ENCODE measurements at regions not wholly inside any gene's neighbourhood (a gene's known extent, or its start where the extent isn't known, plus 50 kb on each side); places are given as distances from the start of the nearest gene placed in this dataset.

- TF ChIP-seq POLR2A (IDR thresholded peaks at IDR 0.05; ENCODE audit: low read depth, low read length): no peak
- TF ChIP-seq PAX5 (IDR thresholded peaks at IDR 0.05; ENCODE audit: insufficient read depth, low read length, severe bottlenecking): no peak
- no peak for TF ChIP-seq POLR2AphosphoS5 (IDR thresholded peaks at IDR 0.05; ENCODE audit: low read depth, low read length)
- no peak for TF ChIP-seq SPI1 (IDR thresholded peaks at IDR 0.05; ENCODE audit: low read depth, low read length)
- TF ChIP-seq POU2F2 (IDR thresholded peaks at IDR 0.05; ENCODE audit: low read depth, low read length): no peak
- TF ChIP-seq TAF1 (IDR thresholded peaks at IDR 0.05; ENCODE audit: low read depth, low read length): no peak
- no peak for DNase-seq (ENCODE audit: insufficient read length, low spot score)
- FAIRE-seq: no peak
Measured at GRCh38 chr3:74442068-74442467, 172.4 kb downstream of the CNTN3 start.

- TF ChIP-seq TAF1 (IDR thresholded peaks at IDR 0.05; ENCODE audit: low read depth, low read length) (no peak), POLR2AphosphoS5 (IDR thresholded peaks at IDR 0.05; ENCODE audit: low read depth, low read length) (no peak), PAX5 (IDR thresholded peaks at IDR 0.05; ENCODE audit: insufficient read depth, low read length, severe bottlenecking) (no peak), POLR2A (IDR thresholded peaks at IDR 0.05; ENCODE audit: low read depth, low read length) (no peak), SPI1 (IDR thresholded peaks at IDR 0.05; ENCODE audit: low read depth, low read length) (no peak), POU2F2 (IDR thresholded peaks at IDR 0.05; ENCODE audit: low read depth, low read length) (no peak)
- no peak for FAIRE-seq
- no peak for DNase-seq (ENCODE audit: insufficient read length, low spot score)
Measured at GRCh38 chr3:74436184-74436583, 178.3 kb downstream of the CNTN3 start.

DNA sequence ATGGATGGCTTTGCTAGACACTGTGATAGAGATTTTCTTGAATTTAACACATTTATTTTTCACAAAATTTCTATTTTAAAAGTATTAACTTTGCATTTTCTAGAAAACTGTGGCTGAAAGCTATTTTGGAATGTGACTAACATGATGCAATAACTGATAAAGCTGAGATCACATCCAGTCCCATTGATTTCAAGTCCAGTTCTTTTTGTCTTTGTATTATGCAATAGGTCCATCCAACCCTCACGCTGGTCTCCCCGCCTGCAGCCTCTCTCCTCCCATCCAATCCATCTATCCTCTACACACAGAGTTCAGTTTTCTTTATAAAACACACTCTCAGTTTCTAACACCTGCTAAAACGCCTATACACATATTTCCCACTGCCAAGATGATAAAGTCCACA lies 178.8 kb downstream of the CNTN3 start:
- FAIRE-seq: no peak
- DNase-seq (ENCODE audit: insufficient read length, low spot score): no peak
- TF ChIP-seq SPI1 (IDR thresholded peaks at IDR 0.05; ENCODE audit: low read depth, low read length) (no peak), POLR2A (IDR thresholded peaks at IDR 0.05; ENCODE audit: low read depth, low read length) (no peak), POU2F2 (IDR thresholded peaks at IDR 0.05; ENCODE audit: low read depth, low read length) (no peak), PAX5 (IDR thresholded peaks at IDR 0.05; ENCODE audit: insufficient read depth, low read length, severe bottlenecking) (no peak), TAF1 (IDR thresholded peaks at IDR 0.05; ENCODE audit: low read depth, low read length) (no peak), POLR2AphosphoS5 (IDR thresholded peaks at IDR 0.05; ENCODE audit: low read depth, low read length) (no peak)

DNA sequence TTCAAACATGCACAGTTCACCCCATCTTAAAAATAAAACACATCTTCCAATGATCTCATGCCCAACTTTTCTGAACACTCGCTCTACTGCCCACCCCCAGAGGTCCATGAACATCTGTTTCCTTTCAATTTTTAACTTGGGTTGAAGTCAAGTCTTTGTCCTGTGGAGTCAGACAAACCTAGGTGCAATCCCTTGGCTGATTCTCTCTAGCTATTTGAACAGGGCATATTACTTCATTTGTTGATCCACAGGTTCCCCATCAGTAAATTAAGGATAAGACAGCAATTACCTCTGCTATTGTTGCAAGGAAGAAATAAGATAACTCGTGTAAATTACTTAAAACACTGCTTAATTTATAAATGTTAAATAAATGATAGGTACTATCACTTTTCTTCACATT lies 180.1 kb downstream of the CNTN3 start:
- DNase-seq (ENCODE audit: insufficient read length, low spot score): no peak
- FAIRE-seq: no peak
- TF ChIP-seq POLR2AphosphoS5 (IDR thresholded peaks at IDR 0.05; ENCODE audit: low read depth, low read length) (no peak), POU2F2 (IDR thresholded peaks at IDR 0.05; ENCODE audit: low read depth, low read length) (no peak), SPI1 (IDR thresholded peaks at IDR 0.05; ENCODE audit: low read depth, low read length) (no peak), TAF1 (IDR thresholded peaks at IDR 0.05; ENCODE audit: low read depth, low read length) (no peak), POLR2A (IDR thresholded peaks at IDR 0.05; ENCODE audit: low read depth, low read length) (no peak), PAX5 (IDR thresholded peaks at IDR 0.05; ENCODE audit: insufficient read depth, low read length, severe bottlenecking) (no peak)

DNA sequence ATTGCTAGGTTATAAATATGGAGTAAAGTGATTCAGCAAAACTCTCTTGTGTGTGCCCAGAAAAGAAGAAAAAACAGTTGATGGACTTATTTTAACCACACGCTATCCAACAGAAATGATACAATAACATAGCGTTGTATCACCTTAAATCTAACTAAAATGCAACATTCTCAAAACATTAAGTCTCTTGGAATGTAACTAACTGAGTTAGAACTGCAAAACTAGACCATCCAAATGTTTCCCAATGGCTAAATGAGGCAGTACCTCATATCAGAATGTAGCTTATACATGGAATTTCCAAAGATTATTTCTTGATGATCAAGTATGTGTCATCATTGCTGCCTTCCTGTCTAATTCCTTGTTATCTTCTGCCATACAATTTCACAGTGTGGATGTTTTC lies 187.9 kb downstream of the CNTN3 start:
- TF ChIP-seq TAF1 (IDR thresholded peaks at IDR 0.05; ENCODE audit: low read depth, low read length) (no peak), POU2F2 (IDR thresholded peaks at IDR 0.05; ENCODE audit: low read depth, low read length) (no peak), PAX5 (IDR thresholded peaks at IDR 0.05; ENCODE audit: insufficient read depth, low read length, severe bottlenecking) (no peak), POLR2AphosphoS5 (IDR thresholded peaks at IDR 0.05; ENCODE audit: low read depth, low read length) (no peak), POLR2A (IDR thresholded peaks at IDR 0.05; ENCODE audit: low read depth, low read length) (no peak), SPI1 (IDR thresholded peaks at IDR 0.05; ENCODE audit: low read depth, low read length) (no peak)
- no peak for FAIRE-seq

DNA sequence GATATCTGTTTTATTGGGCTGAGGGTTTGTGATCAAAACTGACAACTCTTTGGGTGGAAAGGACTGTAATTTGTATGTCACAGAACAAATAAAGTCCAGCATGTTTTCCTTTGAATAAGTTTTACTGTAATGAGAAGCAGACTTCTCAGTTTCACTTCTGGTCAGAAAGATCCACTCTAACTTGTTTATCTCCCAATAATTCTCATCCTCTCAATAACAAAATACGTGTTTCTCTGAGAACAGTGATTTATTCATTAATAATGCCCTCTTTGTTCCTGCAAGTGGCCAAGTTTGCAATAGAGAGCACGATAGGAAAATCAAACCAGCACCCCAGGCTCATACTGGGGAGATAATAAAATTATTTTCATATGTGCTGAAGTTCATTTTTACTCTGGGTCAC lies 190.6 kb downstream of the CNTN3 start:
- DNase-seq (ENCODE audit: insufficient read length, low spot score): no peak
- TF ChIP-seq POLR2AphosphoS5 (IDR thresholded peaks at IDR 0.05; ENCODE audit: low read depth, low read length) (no peak), PAX5 (IDR thresholded peaks at IDR 0.05; ENCODE audit: insufficient read depth, low read length, severe bottlenecking) (no peak), POLR2A (IDR thresholded peaks at IDR 0.05; ENCODE audit: low read depth, low read length) (no peak), POU2F2 (IDR thresholded peaks at IDR 0.05; ENCODE audit: low read depth, low read length) (no peak), SPI1 (IDR thresholded peaks at IDR 0.05; ENCODE audit: low read depth, low read length) (no peak), TAF1 (IDR thresholded peaks at IDR 0.05; ENCODE audit: low read depth, low read length) (no peak)
- no peak for FAIRE-seq

More for the DNA sequence above, 187.9 kb downstream of the CNTN3 start:
- no peak for DNase-seq (ENCODE audit: insufficient read length, low spot score)

DNA sequence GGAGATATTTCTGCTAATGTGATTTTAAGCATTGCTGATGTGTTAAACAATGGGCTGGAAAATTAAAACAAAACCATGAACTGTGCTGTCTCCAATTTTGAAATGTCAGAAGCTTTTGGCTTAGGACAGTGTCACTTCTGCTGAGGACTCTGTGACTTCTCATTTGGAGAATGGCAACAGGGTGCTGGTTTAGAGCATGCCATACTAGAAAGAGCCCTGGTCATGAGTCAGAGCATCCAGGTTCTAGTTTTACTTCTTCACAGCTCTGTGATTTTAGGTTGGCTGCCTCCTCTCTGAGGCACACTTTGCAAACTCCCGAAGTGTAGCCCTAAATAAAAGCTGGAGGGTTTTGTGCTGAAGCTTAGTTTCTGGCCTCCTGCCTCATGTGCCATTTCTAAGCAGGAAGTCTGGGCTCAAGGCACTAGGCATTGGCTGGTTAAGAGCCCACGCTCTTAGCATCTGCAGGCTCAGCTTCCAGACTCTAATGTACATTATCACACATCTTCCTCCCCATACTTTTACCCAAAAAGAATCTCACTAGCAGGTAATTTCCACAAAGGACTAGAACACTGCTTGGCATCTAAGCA lies 193.8 kb downstream of the CNTN3 start:
- FAIRE-seq (no peak), DNase-seq (ENCODE audit: insufficient read length, low spot score) (no peak)
- TF ChIP-seq TAF1 (IDR thresholded peaks at IDR 0.05; ENCODE audit: low read depth, low read length) (no peak), PAX5 (IDR thresholded peaks at IDR 0.05; ENCODE audit: insufficient read depth, low read length, severe bottlenecking) (no peak), POLR2A (IDR thresholded peaks at IDR 0.05; ENCODE audit: low read depth, low read length) (no peak), POU2F2 (IDR thresholded peaks at IDR 0.05; ENCODE audit: low read depth, low read length) (no peak), SPI1 (IDR thresholded peaks at IDR 0.05; ENCODE audit: low read depth, low read length) (no peak), POLR2AphosphoS5 (IDR thresholded peaks at IDR 0.05; ENCODE audit: low read depth, low read length) (no peak)

- TF ChIP-seq SPI1 (IDR thresholded peaks at IDR 0.05; ENCODE audit: low read depth, low read length) (no peak), POLR2AphosphoS5 (IDR thresholded peaks at IDR 0.05; ENCODE audit: low read depth, low read length) (no peak), POU2F2 (IDR thresholded peaks at IDR 0.05; ENCODE audit: low read depth, low read length) (no peak), POLR2A (IDR thresholded peaks at IDR 0.05; ENCODE audit: low read depth, low read length) (no peak), PAX5 (IDR thresholded peaks at IDR 0.05; ENCODE audit: insufficient read depth, low read length, severe bottlenecking) (no peak), TAF1 (IDR thresholded peaks at IDR 0.05; ENCODE audit: low read depth, low read length) (no peak)
- DNase-seq (ENCODE audit: insufficient read length, low spot score) (no peak), FAIRE-seq (no peak)
Measured at GRCh38 chr3:74415731-74416130, 198.7 kb downstream of the CNTN3 start.

- FAIRE-seq (no peak), DNase-seq (ENCODE audit: insufficient read length, low spot score) (no peak)
- TF ChIP-seq POU2F2 (IDR thresholded peaks at IDR 0.05; ENCODE audit: low read depth, low read length) (no peak), POLR2AphosphoS5 (IDR thresholded peaks at IDR 0.05; ENCODE audit: low read depth, low read length) (no peak), POLR2A (IDR thresholded peaks at IDR 0.05; ENCODE audit: low read depth, low read length) (no peak), SPI1 (IDR thresholded peaks at IDR 0.05; ENCODE audit: low read depth, low read length) (no peak), PAX5 (IDR thresholded peaks at IDR 0.05; ENCODE audit: insufficient read depth, low read length, severe bottlenecking) (no peak), TAF1 (IDR thresholded peaks at IDR 0.05; ENCODE audit: low read depth, low read length) (no peak)
Measured at GRCh38 chr3:74413547-74414241, 200.8 kb downstream of the CNTN3 start.

All from GM12891 (cell line).